GM18508 (cell line): ENCODE measurements at regions not wholly inside any gene's neighbourhood (a gene's known extent, or its start where the extent isn't known, plus 50 kb on each side); places are given as distances from the start of the nearest gene placed in this dataset.

Experiments
- ATAC-seq: cut with Tn5 transposase; IDR thresholded peaks from one replicate; pipeline ENCODE4 v1.9.1; 2021; ENCODE audit warnings: moderate number of reproducible peaks; ENCODE audit not compliant: insufficient read depth, unreplicated experiment

- peak; percentile 55 for ATAC-seq
Measured at GRCh38 chr18:66156946-66157687, 406.3 kb downstream of the CDH7 start.

- no peak for ATAC-seq
Measured at GRCh38 chr18:66150650-66151049, 399.8 kb downstream of the CDH7 start.

GRCh38 chr18:66143029-66143428, 392.2 kb downstream of the CDH7 start:
- ATAC-seq: no peak

DNA sequence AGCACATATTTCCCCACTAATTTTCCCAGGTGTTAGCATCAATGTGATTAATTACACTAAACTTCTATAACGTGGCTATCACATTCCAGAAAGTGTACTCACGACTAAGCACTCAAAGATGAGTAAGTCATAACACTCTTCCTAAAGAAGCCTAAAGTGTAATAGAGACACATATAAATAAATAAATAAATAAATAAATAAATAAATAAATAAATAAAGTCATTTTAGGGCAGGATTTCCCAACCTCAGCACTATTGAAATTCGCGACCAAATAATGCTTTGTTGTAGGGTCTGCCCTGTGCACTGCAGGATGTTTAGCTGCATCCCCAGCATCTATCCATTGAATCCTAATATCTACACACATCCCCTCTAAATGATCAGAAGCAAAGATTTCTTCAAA, 390.9 kb downstream of the CDH7 start:
- ATAC-seq: no peak

GRCh38 chr18:66138642-66139041, 387.8 kb downstream of the CDH7 start:
- no peak for ATAC-seq

DNA sequence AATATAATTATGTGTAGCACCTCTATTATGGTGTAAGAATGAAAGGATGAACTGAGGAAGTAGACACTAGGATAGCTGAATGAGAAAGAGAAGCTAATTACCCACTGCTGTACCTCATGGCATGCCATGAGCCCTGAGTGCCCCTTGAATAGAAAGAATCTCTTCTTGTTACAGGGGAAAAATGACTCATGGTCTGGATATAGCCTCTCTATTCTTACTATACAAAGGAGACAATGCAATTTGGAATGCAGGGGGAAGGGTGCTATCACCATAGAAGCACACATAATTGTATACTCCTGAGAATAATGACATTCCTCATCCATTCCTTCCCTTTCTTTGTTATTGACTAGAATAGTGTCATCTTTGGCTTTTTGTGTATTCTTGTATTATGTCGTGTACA, 385.2 kb downstream of the CDH7 start:
- ATAC-seq: no peak

DNA sequence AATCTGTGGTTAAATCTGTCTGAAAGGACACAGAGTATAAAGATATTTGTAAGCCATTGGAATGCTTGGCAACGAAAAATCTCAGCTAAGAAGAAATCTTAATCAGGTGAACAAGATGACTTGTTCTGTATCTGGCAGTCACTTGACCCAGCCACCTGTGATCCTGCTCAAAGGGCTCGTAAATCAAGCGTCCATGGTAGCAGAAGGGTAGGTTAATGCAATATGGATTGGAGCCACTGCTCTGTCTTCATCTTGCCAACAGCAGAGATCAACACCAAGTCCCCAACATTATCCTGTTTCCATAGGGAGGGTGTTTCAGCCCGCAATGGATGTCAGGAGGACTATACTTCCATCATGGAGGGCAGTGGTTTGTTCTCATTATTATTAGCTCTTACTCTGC, 378.4 kb downstream of the CDH7 start:
- no peak for ATAC-seq

DNA sequence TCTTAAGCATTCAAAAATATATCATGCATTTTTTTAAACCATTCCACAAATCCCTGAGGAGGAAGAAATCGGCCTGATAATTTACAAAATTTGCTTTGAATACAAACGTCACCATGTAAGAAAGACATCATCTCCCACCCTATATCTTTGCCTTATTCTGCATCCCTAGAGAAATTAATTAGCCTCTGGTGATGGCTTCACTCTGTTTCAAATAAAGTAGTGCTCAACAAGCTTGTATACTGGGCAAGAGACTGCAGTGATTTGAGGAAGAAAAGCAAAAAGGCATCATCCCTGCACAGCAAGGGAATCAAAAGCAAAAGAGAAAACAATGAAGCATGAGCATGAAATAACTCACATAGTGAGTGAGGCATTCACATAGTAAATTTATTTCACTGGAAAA, 375.5 kb downstream of the CDH7 start:
- no peak for ATAC-seq

GRCh38 chr18:66124394-66124793, 373.6 kb downstream of the CDH7 start:
- no peak for ATAC-seq

DNA sequence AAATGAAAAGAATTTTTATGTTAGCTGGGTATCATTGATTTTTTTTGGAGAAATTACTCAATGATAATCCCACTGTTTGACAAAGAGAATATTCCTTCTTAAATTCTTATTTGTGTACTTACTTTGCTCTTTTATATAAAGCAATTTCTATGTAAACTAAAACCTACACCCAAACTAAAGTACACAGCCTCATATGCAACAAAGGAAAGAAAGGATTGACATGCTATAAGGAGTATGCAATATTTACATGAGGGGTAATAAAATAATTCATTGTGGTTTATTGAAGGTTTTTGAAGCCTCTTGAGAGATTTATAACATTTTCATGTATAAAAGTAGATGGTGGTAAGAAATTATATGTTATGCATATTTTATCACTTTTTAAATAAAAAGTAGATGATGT, 368.5 kb downstream of the CDH7 start:
- no peak for ATAC-seq

- no peak for ATAC-seq
Measured at GRCh38 chr18:66111018-66111417, 360.2 kb downstream of the CDH7 start.

GRCh38 chr18:66110607-66111006, 359.8 kb downstream of the CDH7 start:
- ATAC-seq: no peak

DNA sequence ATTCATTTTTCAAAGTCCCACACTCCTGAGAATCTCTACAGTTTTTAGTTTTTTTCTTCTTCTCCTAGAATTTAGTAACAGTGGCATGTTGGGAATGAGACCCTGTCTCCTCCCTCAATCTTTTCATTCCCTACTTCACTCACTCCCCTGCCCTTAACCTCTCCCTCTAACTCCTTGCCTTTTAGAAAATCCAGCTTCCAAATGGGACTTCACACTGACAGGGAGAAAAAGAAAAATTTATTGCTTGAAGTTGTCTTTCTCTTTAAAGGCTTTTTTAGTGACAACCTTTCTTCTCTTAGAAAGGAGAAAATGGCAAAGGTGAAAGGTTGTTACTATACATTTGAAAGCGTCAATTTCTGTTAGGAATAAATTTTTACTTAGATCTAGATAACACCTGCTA, 359.2 kb downstream of the CDH7 start:
- ATAC-seq: no peak

GRCh38 chr18:66107546-66107945, 356.7 kb downstream of the CDH7 start:
- no peak for ATAC-seq

- ATAC-seq: no peak
Measured at GRCh38 chr18:66105016-66105415, 354.2 kb downstream of the CDH7 start.

DNA sequence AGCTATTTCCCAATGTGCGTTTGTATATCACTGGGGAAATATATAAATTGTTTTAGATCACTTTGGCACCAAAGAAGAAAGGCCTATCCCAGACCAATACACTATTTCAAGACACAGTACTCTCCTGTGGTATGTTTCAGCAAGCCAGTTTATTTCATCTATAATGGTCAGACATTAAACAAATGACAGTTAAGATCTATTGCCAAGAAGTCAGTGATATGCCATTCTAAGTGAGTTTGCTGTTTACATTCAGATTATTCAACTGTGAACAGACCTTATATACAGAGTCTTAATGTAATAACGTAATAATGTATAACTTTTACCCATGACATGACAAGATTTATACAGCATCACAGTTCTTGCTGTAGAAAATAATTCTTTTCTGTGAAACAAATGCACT, 352.7 kb downstream of the CDH7 start:
- no peak for ATAC-seq

DNA sequence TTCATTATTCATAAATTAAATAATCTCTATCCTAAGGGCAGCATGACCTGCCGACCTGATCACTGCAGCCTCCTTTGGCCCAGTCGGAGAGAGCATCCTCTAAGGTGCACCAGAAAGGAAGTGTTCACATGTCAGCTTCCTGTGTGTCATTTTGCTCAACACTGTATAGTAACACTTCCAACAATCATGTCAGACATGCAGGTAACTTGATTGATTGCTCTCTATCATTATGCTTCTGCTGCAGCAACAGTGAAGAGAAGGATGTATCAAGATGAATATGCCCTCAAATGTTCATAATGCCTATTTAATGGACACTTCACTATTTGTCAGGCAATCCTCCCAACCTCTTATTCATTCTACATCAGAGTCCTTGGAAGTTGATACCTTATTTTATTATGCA, 332.3 kb downstream of the CDH7 start:
- ATAC-seq: no peak

DNA sequence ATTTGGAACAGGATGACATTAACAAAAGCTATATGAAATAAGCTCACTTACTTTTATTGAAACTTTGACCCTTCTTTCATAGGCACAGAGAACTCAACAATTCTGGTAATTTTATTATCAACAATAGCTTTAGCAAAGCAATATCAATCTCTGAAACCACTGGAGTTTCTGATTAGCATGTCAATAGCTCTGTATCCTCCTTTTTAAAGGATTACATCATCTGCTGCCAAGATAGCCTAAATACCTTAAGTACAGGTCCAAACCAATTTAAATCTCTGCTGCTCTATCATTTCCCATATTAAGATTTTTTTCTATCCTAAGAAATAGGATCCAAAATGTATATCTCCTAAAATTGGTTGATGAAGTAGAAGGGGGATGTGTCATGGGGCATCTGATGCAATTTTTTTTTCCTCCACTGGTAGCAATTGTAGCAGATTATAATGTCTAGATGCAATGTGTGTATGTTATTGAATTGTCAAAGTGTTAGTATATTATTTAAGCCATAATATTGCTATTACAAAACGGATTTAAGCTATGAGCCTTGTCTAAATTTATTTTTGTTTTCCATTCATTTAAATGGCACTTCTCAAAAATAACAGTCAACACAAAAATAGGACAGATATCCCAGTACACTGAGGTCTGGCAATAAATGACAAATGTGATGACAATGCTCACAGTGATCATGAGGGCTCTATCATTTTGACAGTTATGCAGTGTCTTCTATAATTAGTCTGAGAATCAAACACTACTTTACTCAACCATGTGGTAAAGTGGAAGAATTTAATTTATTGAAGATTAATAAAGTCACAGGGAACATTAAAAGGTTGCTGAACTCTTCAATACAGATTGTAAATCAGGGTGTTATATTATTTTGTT, 328.4 kb downstream of the CDH7 start:
- ATAC-seq: no peak

GRCh38 chr18:66077066-66077465, 326.3 kb downstream of the CDH7 start:
- no peak for ATAC-seq

GRCh38 chr18:66066191-66066590, 315.4 kb downstream of the CDH7 start:
- ATAC-seq: no peak

GRCh38 chr18:66048406-66048805, 297.6 kb downstream of the CDH7 start:
- ATAC-seq: no peak
